C4-2B (cell line): ENCODE measurements at regions not wholly inside any gene's neighbourhood (a gene's known extent, or its start where the extent isn't known, plus 50 kb on each side); places are given as distances from the start of the nearest gene placed in this dataset.

Experiments used
- ZFX ChIP-seq: fragments of 450-650 bp; IDR thresholded peaks from 2 replicates; pipeline ENCODE4 v1.6.1; 2017
- TF ChIP-seq, protein P1 (sequence below): fragments of 450-650 bp; conservative IDR thresholded peaks from 2 replicates; pipeline ENCODE4 v1.5.1; 2017; ENCODE audit warnings: mild to moderate bottlenecking

DNA sequence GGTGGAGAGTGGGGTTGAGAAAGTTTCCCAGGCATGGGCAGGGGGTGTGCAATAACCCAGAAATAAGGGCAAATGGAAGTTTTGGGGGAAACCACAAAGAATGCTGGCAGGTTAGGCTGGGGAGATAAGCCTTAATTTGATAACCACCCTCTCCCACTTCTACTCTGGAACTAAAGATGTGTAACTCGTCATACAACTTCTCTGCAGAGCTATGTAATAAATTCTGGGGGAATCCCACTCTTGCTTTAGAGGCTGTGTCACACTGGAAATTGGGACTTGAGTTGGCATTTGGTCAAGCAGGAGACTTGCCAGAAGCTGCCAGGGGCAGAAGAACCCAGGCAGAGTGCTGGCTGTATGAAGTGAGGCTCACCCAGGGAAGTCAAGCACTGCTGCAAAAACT, 170.9 kb upstream of the CPEB2 start:
- TF ChIP-seq, protein P1, sequence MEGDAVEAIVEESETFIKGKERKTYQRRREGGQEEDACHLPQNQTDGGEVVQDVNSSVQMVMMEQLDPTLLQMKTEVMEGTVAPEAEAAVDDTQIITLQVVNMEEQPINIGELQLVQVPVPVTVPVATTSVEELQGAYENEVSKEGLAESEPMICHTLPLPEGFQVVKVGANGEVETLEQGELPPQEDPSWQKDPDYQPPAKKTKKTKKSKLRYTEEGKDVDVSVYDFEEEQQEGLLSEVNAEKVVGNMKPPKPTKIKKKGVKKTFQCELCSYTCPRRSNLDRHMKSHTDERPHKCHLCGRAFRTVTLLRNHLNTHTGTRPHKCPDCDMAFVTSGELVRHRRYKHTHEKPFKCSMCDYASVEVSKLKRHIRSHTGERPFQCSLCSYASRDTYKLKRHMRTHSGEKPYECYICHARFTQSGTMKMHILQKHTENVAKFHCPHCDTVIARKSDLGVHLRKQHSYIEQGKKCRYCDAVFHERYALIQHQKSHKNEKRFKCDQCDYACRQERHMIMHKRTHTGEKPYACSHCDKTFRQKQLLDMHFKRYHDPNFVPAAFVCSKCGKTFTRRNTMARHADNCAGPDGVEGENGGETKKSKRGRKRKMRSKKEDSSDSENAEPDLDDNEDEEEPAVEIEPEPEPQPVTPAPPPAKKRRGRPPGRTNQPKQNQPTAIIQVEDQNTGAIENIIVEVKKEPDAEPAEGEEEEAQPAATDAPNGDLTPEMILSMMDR, result no peak
- no peak for TF ChIP-seq ZFX
